HK-2 (cell line): ENCODE measurements at regions not wholly inside any gene's neighbourhood (a gene's known extent, or its start where the extent isn't known, plus 50 kb on each side); places are given as distances from the start of the nearest gene placed in this dataset.
"Not testable (repeated sequence)": the region's sequence is repeated elsewhere in the genome, so short reads cannot be mapped to it uniquely, and the experiment has no call there.

Experiments
- DNase-seq: peaks from one replicate; pipeline ENCODE4 v3.0.0-alpha.2; 2018; ENCODE audit not compliant: unreplicated experiment

DNA sequence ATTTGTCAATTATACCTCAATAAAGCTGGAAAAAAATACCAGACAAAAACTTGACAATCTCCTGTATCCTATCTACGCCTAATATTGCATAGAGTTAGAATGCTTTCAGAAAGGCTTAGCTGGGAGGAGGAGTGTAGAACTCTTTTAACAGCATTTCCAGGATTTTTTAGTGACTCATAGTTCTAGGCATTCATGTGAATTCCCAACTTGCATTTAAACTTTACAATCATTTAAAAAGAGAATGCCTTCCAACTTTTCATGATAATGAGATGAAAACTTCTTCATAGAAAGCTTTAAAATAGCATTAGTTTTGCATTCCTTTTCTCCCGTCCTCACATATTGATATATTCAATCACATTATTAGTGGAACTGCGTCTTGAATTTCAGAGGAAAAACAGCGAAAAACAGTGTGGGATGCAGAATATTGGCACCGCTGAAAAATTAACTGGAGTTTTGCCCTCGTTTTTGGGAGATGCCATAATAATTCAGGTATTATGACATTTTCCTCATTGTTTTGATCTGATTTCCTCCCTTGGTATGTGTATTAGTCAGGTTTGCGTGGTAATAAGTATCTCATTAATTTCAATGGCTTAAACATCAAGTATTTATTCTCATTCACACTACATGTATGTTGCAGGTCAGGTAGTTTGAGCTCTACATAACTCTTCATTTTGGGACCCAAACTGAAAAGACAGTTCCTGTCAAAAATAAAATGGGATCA is 293.2 kb upstream of the FIGN start:
- DNase-seq, result no peak

- DNase-seq, result no peak
These were observed 288.6 kb upstream of the FIGN start for GRCh38 chr2:164024396-164024795.

DNA sequence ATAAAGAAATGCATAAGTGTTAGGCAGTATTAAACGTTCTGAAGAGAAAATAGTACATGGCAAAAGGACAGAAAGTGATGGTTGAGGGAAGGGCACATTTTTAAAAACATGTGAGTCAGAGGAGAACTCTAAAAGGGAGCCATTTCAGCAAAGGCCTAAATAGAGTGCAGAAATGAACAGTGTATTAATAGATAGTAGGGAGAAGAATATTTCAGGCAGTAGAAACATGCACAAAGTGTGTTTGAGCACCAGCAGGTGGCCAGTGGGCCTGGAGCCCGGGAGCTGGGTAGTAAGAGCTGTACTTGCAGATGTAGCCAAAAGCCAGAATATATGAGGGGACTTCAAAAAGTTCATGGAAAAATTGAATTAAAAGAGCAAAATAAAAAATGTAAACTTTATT is 288.1 kb upstream of the FIGN start:
- DNase-seq, result no peak

GRCh38 chr2:164015328-164016123 is 279.7 kb upstream of the FIGN start:
- DNase-seq, result peak; percentile 87

DNA sequence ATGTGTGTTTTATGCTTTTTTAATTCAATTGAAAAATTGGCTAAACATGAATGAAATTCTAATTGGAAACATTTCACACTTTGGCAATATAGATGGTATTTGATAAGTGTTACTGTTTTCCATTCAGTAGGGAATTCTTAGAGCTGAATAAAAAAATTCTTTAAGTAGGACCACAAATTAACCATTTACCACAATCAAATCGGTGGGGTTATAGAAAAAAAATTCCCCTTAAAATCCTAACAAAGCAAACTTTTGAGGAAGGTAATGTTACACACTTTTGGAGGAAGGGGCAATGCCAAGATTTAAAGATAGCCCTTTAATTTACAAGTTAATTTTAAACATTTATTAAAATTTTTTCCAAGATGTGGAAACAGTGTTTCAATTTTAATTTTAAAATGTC is 279.0 kb upstream of the FIGN start:
- no peak for DNase-seq

- DNase-seq, result peak; percentile 60
These were observed 278.4 kb upstream of the FIGN start for GRCh38 chr2:164014068-164014731.

GRCh38 chr2:164012581-164012980 is 276.8 kb upstream of the FIGN start:
- no peak for DNase-seq

GRCh38 chr2:164009756-164010337 is 274.0 kb upstream of the FIGN start:
- DNase-seq, result no peak

GRCh38 chr2:164008752-164009151 is 272.9 kb upstream of the FIGN start:
- no peak for DNase-seq

GRCh38 chr2:164006704-164007103 is 270.9 kb upstream of the FIGN start:
- no peak for DNase-seq

DNA sequence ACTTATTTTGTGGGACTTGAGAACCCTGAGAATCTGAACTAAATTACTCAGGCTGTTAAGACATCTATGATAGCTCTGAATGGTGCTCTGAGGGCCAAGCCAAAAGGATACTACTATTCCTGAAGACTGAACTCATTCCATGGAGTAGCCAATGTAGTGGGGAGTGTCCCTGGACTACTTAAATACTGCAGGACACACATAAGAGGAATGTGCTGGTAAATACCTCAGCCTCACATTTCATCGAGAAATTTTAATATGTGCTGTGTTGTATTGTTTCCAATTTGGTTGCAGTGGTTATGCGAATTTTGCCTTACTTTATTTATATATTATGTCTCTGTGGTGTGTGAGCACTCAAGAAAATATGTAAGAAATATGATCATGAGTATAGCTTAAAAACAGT is 264.4 kb upstream of the FIGN start:
- no peak for DNase-seq

DNA sequence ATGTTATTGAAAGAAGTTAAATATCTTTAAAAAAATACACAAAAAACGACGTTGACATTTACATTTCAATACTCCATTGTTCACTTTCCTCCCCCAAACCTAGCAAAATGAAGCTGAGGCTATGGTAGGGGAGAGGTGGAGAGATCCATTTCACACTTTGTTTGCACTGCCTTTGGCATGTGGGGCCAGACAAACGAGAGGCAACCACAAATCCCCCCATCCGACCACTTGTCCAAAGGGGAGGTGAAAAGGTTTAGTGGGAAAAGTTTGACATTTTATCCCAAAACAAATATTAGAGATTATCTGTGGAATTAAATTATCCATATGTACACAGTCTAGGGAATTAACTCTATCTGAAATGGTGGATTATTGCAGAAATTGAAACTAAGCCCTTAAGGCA is 261.7 kb upstream of the FIGN start:
- DNase-seq, result no peak

- no peak for DNase-seq
These were observed 254.7 kb upstream of the FIGN start for GRCh38 chr2:163990541-163990940.

- DNase-seq, result no peak
These were observed 254.3 kb upstream of the FIGN start for GRCh38 chr2:163990101-163990500.

- DNase-seq, result no peak
These were observed 251.6 kb upstream of the FIGN start for GRCh38 chr2:163987175-163987940.

DNA sequence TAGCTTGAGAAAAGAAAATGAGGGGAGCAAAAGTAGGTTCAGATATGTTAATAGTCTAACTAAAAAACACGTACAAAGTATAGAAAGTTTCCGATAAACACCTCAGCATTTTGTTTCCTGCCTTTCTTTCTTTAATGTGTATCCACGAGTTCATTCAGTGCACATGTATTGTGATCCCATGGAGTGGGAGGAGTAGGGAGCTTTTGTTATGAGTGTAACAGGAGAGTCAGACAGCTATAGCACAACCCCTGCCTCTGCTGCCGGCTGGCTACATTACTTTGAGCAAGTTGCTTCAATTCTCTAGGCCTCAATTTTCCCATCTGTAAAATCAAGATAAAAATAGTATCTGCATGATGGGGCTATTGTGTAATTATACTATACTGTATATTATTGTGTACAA is 249.2 kb upstream of the FIGN start:
- no peak for DNase-seq

DNA sequence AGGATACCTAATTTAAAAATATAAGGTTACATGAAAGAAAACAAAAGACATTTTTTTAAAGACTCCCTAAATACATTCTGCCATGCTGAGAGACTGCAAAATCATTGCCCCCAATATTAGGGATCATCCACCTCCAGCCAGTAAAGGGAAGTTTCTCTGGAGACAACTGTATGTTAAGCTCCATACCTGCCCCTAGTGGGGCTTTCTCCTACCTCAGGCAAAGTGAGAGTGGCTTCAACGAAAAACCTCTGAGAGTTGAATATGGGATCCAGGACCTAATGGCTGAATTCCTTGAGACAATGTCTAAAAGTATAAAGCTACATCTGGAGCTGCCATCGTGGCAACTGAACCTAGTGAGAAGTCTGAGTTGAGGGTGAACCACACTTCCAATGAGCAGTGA is 248.1 kb upstream of the FIGN start:
- DNase-seq, result no peak

DNA sequence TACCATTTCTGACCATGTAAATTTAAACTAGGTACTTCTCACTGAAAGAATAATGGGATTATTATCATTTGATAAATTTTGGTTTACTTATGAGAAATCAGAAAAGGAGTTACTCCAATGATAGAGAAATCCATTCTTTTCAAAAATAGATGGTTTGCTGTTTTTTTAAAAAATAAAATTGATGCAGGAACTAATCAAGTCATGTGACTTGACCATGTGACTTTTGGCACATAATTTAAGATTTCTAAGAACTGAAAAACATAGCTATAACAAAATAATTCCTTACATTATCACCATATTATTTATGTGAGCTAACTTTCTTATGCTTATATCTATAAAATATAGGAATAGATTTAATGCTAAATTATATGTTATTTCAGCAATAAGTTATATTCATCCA is 247.1 kb upstream of the FIGN start:
- no peak for DNase-seq

DNA sequence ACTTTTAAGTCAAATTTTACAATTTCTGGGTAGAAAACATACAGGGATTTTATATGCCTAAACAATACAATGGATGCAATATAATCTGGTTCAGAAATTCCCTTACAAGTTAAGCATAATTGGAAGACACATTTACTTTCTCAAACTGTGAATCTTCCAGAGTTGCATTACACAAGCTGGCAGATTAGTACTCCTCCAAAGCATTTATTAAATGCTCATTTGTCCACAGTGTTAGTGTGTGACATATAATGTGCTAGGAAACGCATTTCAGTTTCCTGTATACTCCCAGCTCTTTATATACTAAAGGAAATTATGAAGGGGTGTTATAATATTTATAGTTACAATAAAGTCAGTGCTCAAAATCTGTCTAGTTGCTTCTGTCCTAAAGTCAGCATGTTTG is 239.0 kb upstream of the FIGN start:
- DNase-seq, result no peak

GRCh38 chr2:163970058-163970813 is 234.4 kb upstream of the FIGN start:
- DNase-seq, result no peak

GRCh38 chr2:163964278-163964677 is 228.5 kb upstream of the FIGN start:
- not testable (repeated sequence) for DNase-seq
